Tibial nerve (tissue), 4 donors: ENCODE measurements at regions not wholly inside any gene's neighbourhood (a gene's known extent, or its start where the extent isn't known, plus 50 kb on each side); places are given as distances from the start of the nearest gene placed in this dataset.

Experiments used
- EP300 ChIP-seq, 2 donors: sonication (generic); formaldehyde crosslinking; IDR thresholded peaks; one replicate each; pipeline ENCODE4 v1.6.1; 2017; ENCODE audit warnings: antibody characterized with exemption in 2 of 2, mild to moderate bottlenecking in 1 of 2
- TF ChIP-seq, protein P1 (sequence below), 5 experiments: fragments of 200-600 bp in 3 of 5; fragments of 450-650 bp in 2 of 5; sonication (generic) in 3 of 5; IDR thresholded peaks; one replicate each; pipeline ENCODE4 v1.5.1; 2016 to 2019; ENCODE audit warnings: antibody characterized with exemption in 5 of 5, mild to moderate bottlenecking in 3 of 5, moderate library complexity in 2 of 5

- TF ChIP-seq, protein P1, sequence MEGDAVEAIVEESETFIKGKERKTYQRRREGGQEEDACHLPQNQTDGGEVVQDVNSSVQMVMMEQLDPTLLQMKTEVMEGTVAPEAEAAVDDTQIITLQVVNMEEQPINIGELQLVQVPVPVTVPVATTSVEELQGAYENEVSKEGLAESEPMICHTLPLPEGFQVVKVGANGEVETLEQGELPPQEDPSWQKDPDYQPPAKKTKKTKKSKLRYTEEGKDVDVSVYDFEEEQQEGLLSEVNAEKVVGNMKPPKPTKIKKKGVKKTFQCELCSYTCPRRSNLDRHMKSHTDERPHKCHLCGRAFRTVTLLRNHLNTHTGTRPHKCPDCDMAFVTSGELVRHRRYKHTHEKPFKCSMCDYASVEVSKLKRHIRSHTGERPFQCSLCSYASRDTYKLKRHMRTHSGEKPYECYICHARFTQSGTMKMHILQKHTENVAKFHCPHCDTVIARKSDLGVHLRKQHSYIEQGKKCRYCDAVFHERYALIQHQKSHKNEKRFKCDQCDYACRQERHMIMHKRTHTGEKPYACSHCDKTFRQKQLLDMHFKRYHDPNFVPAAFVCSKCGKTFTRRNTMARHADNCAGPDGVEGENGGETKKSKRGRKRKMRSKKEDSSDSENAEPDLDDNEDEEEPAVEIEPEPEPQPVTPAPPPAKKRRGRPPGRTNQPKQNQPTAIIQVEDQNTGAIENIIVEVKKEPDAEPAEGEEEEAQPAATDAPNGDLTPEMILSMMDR (IDR thresholded peaks at IDR 0.05) = no peak
- TF ChIP-seq EP300 (IDR thresholded peaks at IDR 0.05) = no peak
These were observed 486.4 kb upstream of the RPS6KA3 start for GRCh38 chrX:20753076-20753475.
